ENCODE measurements at regions not wholly inside any gene's neighbourhood (a gene's known extent, or its start where the extent isn't known, plus 50 kb on each side); places are given as distances from the start of the nearest gene placed in this dataset.

GRCh38 chr1:30068787-30069472 lies 654.5 kb downstream of the MATN1 start:
- TF ChIP-seq CTCF (IDR thresholded peaks at IDR 0.05; ENCODE audit: unreplicated experiment in 3 of 3): no peak
- Mint-ChIP-seq H3K4me1 (no peaks in the 10 kb centered on the region), H3K27ac (no peak overlapping the region), H3K27me3 (ENCODE audit: low read depth) (peaks cover 7% of the 10 kb centered on the region), H3K4me3 (no peak overlapping the region), H3K9me3 (no peaks in the 10 kb centered on the region), H3K36me3 (ENCODE audit: low read depth) (no peaks in the 10 kb centered on the region)

GRCh38 chr1:30064547-30064946 lies 658.8 kb downstream of the MATN1 start:
- Mint-ChIP-seq H3K36me3 (ENCODE audit: low read depth) (no peaks in the 10 kb centered on the region), H3K4me3 (no peak overlapping the region), H3K9me3 (no peaks in the 10 kb centered on the region), H3K27ac (no peak overlapping the region), H3K4me1 (no peaks in the 10 kb centered on the region), H3K27me3 (ENCODE audit: low read depth) (peaks cover 3% of the 10 kb centered on the region)
- TF ChIP-seq CTCF (IDR thresholded peaks at IDR 0.05; ENCODE audit: unreplicated experiment in 3 of 3): no peak

GRCh38 chr1:30063621-30064280 lies 659.6 kb downstream of the MATN1 start:
- Mint-ChIP-seq H3K9me3 (no peaks in the 10 kb centered on the region), H3K36me3 (ENCODE audit: low read depth) (no peaks in the 10 kb centered on the region), H3K4me1 (no peaks in the 10 kb centered on the region), H3K4me3 (no peak overlapping the region), H3K27ac (no peak overlapping the region), H3K27me3 (ENCODE audit: low read depth) (peaks cover 1% of the 10 kb centered on the region)
- no peak for TF ChIP-seq CTCF (IDR thresholded peaks at IDR 0.05; ENCODE audit: unreplicated experiment in 3 of 3)

DNA sequence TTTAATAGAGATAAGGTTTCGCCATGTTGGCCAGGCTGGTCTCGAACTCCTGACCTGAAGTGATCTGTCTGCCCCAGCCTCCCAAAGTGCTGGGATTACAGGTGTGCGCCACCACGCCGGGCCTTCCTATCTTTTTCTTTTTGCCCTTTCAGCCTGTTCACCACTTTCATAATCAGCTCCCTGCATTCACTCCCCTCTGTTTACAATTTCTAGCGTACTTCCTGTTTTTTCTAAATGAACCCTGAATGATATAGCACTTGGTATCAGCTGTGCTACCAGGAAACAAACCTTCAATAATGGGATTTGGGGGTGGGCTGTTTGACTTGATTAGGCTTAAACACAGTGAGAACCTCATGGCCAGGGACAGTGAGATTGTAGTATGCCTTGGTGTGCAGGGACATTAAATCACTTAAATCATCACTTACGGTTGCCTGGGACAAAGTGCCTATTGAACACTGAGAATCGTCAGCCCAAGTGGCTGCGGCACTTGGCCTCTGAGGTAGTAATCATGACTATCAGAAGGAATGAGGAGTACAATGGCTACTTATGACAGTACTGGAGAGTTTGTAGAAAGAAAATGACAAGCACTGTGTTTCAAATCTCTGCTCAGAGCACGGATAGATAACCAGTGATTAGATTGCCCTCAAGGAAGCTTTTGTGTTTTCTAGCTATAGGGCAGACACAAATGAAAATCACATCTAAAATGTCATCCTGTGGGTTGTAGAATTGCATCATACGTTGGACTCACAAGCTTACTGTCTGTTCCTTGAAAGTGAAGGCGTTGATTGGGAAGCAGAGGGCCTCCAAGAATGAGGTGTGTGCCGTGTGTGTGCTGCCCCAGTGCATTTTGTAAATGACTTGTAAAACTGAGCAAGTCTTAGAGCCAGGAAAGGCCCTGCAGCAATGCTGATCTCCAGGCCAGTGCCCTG lies 661.8 kb downstream of the MATN1 start:
- H3K27ac Mint-ChIP-seq: no peak overlapping the region
- H3K27me3 Mint-ChIP-seq (ENCODE audit: low read depth): peaks cover 4% of the 10 kb centered on the region
- no peaks in the 10 kb centered on the region for H3K36me3 Mint-ChIP-seq (ENCODE audit: low read depth)
- no peak for TF ChIP-seq CTCF (IDR thresholded peaks at IDR 0.05; ENCODE audit: unreplicated experiment in 3 of 3)
- no peaks in the 10 kb centered on the region for H3K9me3 Mint-ChIP-seq
- H3K4me1 Mint-ChIP-seq: no peaks in the 10 kb centered on the region
- no peak overlapping the region for H3K4me3 Mint-ChIP-seq

GRCh38 chr1:30060738-30061137 lies 662.6 kb downstream of the MATN1 start:
- H3K9me3 Mint-ChIP-seq: no peaks in the 10 kb centered on the region
- peaks cover 7% of the 10 kb centered on the region for H3K27me3 Mint-ChIP-seq (ENCODE audit: low read depth)
- no peaks in the 10 kb centered on the region for H3K4me1 Mint-ChIP-seq
- TF ChIP-seq CTCF (IDR thresholded peaks at IDR 0.05; ENCODE audit: unreplicated experiment in 3 of 3): no peak
- no peak overlapping the region for H3K27ac Mint-ChIP-seq
- no peak overlapping the region for H3K4me3 Mint-ChIP-seq
- no peaks in the 10 kb centered on the region for H3K36me3 Mint-ChIP-seq (ENCODE audit: low read depth)
